Activated effector memory CD4-positive, alpha-beta T cell treated with anti-CD3 and anti-CD28 coated beads, Interleukin-2, amount 50 U/mL, for 16 hours (primary cell): ENCODE measurements at regions not wholly inside any gene's neighbourhood (a gene's known extent, or its start where the extent isn't known, plus 50 kb on each side); places are given as distances from the start of the nearest gene placed in this dataset.
"Not testable (repeated sequence)": the region's sequence is repeated elsewhere in the genome, so short reads cannot be mapped to it uniquely, and the experiment has no call there.

ENCODE experiments used
- DNase-seq: peaks from one replicate; pipeline ENCODE4 v3.0.0-alpha.2; 2020

DNA sequence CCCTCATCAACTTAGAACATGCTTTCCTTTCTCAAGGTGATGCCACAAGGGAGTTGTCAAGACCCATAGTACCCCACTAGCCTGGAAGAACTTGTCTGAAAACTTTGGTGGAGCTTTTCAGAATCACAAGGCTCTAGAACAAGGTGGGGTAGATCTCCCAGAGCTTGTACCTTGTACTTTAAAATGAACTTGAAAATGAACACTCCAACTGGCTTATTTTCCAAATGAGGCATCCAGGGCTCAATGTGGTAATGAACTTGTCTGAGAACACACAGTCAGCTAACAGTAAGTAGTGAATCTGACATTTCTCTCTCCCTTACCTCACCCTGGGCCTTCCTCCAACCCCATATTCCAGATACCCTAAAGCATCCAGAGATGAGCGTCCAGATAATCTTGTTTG lies 81.8 kb upstream of the THBS1 start:
- DNase-seq, result no peak

DNA sequence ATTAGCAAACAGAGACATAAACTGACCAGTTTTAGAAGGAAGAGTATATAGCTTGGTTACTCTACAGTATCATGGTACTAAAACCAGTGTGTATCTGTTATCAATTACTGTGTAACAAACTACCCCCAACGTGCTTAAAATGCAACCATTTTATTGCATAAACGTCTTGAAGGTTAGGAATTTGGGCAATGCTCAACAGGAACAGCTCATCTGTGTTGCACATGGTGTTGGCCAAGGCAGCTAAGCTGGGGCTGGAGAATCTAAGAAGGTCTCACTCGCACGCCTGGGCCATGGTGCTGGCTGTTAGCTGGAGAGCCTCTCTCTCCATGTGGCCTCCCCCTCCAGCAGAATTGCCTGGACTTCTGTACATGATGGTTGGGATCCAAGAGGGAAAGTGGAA lies 81.2 kb upstream of the THBS1 start:
- DNase-seq, result no peak

DNA sequence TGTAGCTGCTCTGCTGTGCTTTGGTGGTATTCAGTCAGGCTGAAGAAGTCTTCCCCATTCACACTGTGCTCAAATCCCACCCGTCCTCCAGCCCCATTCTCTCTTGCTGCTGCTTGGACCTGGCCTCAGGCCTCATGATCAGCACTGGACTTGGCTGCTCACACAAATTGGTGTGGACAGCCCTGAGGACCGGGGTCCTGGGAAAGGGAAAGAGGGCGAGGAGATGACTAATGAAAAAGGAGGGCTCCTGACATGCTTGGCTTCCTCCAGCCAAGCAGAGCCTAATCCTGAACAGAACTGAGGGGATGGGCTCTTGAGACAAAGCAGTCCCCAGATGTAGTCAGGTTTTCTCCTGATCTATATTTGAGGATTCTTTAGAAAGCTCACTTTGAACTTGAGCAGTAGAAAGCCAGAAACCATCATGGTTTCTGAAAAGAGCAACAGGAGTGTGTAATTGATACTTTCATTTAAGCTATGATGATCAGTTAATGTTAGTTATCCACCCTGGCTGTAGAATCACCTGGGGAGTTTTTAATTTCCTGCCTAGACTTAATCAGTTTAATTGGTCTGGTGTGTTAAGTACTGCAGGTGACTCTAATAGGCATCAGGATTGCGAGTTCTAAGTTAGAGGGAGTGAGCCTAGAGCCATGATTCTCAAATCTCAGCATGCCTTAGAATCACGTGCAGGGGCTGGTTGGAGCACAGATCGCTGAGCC lies 79.4 kb upstream of the THBS1 start:
- DNase-seq, result no peak

DNA sequence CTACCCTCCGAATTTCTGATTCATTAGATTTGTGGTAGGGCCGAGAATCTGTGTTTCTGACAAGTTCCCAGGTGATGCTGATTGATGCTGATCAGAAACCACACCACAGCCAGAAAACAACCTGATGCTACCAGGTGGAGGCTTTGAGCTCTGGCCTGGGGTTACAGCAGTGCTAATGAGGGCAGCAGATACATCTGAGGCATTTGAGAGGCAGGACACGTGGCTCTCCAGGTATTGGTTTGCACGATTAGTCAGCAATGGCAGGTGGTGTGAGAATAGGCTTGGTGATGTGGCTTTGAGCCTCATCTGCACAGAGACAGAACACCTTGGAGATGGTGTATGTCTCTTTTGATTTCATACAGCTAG lies 78.8 kb upstream of the THBS1 start:
- no peak for DNase-seq

DNA sequence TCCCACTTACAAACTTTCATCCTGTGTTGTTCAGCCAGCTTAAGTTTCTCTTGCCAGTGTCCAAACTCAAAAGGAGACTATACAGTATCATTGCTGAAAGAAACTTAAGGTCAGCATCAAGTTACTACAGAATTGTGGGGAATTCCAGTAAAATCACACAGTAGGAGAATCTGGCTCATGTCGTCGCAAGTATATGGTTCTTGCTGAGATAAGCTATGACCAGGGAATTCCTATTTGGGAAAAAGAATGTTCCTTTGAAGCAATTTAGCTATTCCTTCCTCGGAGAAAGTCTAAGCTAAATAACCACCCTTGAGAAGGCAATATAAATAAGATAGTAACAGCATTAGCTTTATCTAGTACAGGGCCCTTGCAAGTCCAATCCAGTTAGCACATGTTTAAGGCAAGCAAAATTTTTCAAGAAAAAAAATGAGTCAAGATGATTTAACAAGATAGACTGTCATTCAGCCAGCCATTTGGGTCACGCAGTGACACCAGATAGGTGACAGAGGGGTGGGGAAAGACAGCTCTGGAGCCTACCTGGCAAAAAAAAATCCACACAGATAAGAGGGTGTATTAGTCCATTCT lies 78.2 kb upstream of the THBS1 start:
- DNase-seq, result no peak

DNA sequence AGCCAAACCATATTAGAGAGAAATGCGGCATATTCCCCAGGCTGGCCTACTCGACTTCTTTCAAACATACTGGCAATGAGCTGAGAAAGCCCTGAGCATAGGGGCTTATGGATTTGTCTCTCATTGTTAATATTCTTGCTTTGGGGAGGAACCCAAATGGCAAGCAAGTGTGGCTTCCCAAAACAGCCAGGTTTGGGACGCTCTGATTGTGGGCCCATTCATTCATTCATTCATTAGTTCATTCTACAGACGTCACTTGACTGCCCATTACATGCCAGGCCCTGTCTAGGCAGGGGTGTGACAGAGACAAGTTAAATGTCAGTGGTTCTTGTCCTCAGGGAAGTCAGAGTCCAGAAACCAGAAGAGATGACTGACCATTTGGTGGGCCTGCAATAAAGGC lies 77.4 kb upstream of the THBS1 start:
- DNase-seq, result no peak

DNA sequence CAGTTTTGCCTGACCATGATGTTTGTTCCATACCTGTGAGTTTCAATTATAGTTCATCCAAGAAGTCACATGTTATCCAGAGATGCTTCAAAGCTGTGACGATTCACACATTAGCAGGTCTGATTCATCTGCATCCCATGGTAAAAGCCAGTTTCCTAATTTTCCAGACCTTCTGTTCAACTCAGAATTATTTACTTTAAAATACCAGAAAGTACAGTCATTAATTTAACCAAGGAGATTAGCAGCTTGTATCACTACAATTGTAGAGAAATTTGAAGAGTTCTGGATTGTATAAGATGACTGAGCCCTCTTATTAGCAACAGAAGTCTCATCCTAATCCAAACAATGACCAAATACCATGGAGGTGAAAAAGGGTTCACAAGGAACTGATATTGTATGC lies 76.1 kb upstream of the THBS1 start:
- DNase-seq, result no peak

DNA sequence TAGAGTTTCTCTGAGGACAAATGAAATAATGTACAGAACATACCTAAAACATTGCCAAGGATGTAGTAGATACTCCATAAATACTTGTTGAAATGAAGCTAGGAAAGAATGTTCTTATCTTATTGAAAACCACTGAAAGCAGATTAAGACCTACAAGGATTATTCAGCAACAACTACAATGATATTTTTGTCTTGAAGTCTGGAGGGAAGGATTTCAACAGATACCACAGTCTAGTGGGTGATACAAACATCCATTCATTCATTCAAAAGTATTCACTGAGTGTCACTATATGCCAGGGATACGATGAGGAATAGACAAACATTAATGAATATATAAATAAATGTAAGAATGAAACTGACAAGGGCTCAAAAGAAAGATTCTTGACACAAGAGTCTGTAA lies 74.7 kb upstream of the THBS1 start:
- no peak for DNase-seq

DNA sequence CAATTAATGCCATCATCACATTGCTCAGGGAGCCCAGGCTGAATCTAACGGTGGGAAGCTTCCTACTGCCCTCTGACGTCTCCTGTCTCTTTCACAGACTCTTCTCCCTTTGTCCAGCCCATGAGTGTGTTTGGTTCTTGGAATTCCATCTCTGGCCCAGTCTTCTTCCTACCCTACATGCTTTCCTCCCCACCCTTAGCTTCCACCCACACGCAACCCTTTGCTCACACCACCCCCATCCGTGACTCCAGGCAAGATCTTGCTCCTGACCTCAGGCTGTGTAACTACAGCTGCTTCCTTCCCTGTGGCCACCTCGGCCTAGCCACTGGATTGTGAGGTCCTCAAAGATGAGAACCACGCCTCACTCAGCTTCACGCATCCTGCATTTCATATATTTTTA lies 72.3 kb upstream of the THBS1 start:
- DNase-seq, result no peak

DNA sequence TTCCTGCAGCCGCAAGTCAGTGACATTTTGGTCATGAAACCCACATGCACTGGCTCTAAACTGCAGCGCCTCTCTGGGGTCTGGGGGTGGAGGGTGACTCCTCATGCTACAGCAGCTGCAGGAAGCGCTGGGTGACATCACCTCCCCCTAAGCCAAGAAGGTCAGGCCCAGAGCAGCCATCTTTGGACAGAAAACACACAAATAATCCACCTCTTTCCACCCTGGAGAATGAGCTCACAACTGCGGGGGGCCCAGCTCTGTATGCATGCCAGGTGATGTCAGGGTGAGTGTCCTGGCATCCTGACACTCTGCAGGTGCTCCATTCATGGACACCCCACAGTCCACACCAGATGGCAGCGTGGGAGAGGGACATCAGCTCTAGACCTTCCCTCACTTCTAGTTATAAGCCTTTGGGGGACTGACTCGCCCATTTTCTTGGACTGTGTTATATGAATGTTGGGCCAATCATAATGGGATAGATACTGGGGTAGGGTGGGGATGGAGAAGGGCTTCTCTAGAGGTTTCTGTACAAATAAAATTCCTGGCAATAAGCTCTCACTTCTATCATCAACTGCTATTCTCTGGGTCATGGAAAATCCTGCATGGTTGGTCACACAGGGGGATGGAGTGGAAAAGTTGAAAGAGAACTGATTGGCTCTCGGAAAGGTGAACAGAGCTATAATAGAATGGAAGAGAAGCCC lies 70.7 kb upstream of the THBS1 start:
- DNase-seq, result no peak

DNA sequence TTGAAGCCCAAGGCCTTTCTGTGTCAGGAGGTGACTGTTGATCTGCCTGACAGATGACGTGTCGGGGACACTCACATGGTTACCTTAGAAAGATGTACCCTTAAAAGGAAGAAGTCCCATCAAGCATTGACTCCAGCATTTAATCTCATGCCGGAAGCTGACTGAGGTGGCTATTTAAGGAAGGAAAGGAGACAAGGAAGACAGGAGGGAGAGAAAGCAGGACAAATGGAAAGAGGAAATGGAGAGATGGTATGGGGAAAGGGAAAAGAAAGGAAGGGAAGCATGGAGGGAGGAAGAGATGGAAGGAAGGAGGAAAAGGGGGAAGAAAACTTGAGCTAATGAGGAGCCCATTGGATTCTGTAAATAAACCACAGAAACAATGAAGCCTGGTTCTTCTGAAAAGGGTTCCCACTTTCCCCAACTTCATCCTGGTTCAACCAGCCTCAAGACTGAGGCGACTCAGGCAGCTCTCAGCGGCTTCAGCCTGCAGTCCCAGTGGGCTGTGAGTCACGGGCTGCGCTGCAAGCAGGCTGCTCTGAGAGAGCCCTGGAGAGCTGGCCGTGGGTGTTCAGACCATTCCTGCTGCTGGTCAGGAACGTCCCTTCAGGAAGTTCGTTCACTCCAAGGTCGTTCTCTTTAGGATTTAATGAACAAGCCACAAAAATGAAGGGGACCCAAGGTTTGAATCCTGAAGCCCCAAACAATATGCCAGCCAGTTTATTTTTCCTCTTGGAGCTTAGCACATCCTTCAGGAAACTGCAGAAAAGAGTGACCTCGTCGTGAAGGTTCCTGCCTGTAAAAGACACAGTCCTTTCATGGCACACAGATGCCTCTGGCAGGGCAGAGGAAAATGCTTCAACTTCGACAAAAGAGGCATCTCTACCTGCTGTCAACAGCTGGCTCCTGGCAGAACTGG lies 69.6 kb upstream of the THBS1 start:
- no peak for DNase-seq

DNA sequence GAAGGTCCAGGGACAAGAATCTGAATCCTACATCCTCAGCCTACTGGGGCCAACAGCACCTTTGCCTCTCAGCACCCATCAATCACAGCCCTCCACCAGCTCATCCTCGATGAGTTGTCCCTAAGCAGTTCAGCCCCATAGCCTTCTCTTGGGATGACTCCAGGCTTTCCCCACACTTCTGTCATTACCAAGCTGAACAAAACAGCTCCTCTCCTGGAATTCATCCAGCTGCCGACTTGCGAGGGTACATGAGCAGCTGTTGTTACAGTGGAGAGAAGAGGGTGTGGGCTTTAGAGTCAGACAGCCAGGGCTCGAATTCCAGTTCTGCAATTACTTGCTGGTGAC lies 69.0 kb upstream of the THBS1 start:
- no peak for DNase-seq

DNA sequence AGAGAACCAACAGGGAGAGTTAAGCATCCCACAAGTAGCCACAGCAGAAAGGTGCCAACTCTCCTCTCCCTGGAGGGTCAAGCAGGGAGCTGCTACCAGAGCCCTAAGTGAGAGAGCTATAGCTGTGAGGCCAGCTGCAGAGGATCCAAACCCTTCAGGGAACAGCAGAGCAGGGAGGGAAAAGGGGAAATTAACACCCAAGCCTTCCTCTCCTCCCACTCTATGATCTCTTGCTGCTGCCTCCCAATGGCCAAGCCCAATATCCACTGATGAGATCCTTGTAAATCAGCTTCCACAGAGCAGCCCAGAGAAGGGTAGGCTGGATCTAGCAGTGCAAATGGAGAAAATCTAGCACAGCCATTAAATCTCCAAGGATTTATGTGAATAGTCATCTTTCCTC lies 68.2 kb upstream of the THBS1 start:
- no peak for DNase-seq

DNA sequence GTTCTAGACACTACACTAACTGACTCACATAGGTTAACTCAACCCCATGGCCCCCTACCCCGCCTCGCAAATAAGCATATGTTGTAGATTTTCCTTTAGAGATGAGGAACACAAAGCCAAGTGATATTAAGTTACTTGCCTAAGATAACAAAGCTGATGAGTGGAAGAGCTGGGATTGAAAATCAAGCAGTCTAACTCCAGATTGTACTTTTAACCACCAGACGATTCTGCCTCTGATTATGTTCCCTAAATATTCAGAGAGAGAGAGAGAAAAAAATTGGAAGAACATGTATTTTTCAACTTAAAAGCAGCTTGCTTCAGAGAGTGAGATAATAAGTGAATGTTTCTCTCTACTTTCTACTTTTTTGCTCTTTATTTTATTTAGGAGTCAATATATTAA lies 66.9 kb upstream of the THBS1 start:
- DNase-seq, result no peak

DNA sequence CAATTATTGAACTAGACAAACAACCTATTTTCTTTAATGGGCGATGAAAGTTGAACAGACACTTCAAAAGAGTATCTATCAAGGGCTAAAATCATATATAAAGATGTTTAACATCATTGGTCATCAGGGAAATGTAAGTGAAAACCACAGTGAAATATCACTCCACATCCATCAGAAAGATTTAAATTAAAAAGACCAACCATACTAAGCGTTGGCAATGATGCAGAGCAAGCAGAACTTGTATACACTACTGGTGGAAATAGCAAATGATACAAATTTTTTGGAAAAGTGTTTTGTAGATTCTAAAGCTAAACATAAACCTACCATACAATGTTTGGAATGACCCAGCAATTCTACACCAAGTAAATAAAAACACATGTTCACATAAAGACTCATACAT lies 65.9 kb upstream of the THBS1 start:
- no peak for DNase-seq

DNA sequence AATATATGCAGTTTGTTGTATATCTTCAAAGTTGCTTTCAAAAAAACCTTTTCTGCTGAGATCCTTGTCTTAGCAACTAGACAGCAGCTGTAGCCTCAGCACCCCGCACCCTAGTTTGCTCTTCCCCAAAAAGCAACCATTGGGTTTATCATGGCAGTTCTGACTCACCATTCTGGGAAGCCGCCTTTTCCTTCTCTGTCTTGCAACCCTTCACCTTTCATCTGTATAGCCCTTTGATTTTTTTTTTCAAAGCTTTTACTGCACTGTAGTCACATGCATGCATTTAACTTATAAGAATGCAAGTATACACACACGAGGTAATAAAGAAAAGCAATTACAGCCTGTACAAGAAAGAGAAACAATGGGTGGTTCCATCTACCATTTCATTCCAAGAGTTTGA lies 65.1 kb upstream of the THBS1 start:
- DNase-seq, result no peak

DNA sequence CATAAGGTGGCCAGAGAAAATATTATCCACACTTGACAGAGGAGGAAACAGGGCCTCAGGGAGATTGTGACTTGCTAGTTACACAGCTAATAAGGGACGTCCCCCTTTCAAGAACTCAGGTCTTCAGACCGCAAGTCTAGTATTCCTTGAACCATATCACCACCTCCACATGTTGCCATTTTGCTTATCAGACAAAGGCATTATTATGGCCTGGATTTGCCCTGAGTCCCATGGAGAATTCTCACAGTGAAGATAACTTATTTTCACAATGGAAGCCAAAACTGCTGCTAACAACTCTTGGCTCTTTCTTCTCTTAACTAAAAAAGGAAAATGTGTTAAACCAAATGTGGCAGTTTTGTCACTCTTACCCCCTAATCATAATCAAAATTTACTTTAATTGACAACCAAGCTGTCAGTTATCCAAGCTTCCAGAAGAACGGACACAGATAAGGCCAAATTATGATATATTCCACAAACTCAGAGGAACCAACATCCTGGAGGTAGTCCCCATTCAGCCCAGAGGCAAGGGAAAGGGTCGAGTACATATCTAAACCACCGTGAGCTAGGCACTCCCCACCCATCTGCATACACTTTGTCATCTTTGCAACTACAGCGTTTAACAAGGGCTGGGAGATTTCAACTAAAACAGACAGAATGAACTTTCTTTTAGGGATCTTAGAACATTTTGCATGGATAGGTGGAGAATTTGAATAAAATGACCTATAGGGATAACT lies 63.6 kb upstream of the THBS1 start:
- no peak for DNase-seq

DNA sequence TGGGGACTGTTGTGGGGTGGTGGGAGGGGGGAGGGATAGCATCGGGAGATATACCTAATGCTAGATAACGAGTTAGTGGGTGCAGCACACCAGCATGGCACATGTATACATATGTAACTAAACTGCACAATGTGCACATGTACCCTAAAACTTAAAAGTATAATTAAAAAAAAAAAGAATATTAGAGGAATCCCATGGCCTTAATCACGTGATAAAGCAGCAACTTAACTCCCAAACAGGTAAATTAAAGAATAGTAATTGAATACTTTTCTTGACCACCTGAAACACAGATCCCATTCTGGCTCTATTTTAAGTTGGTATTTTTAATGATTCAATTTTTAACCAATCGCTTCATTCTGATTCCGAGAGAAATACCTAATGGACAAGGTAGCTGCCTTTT lies 56.9 kb upstream of the THBS1 start:
- DNase-seq, result not testable (repeated sequence)

DNA sequence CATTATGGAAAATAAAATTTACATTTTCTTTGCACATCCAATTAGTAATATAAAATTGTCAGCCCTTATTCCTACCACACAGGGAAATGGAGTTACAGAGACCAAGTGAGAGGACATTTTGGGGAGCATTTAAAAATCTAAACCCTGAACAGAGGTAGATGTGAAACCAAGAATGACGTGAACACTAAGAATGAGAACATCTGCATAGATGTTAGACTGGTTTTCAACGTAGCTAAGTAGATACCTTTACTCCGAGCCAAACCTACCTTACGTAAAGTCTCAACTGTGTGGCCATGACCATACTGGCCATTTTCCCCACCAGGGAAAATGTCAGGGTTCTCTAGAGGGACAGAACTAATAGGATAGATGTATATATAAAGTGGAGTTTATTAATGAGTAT lies 51.4 kb upstream of the THBS1 start:
- DNase-seq, result no peak

DNA sequence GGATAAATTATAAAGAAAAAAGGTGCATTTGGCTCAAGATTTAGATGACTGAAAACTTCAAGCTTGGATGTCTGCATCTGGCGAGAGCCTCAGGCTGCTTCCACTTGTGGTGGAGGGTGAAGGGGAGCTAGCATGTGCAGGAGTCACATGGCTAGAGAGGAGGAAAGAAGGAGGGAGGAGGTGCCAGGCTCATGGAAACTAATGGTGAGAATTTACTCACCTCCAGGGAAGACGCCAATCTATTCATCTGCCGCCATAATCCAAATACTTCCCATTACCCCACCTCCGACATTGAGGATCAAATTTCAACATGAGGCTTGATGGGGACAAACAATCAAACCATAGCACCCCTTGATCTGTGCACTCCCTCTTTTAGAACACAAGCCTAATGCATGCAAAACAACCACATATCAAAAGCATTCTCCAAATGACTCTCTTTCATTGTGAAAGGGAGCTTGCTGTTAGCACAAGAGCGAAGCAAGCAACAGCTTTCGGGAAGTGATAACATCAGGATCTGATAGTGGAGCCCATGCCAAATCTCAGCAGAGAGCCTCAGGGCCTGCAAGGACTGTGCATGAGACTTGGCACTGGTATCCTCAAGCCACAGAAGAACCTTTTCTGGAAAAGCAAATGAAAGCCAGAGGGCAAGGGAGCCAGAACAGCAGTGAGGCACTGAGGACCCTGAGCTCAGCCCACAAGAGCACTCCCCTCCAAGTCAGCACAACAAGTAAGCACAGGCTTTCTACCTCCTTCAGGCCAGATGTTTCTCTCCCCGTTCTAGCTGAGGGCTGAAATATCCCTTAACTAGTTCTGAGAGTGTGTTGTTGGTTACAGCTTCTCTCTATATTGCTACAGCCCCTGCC lies 50.2 kb upstream of the THBS1 start:
- no peak for DNase-seq
